ENCODE measurements at regions not wholly inside any gene's neighbourhood (a gene's known extent, or its start where the extent isn't known, plus 50 kb on each side); places are given as distances from the start of the nearest gene placed in this dataset.

- TF ChIP-seq EZH2 (IDR thresholded peaks at IDR 0.05; ENCODE audit: low read length, missing control alignments) (no peak), CTCF (conservative IDR thresholded peaks at IDR 0.05 in 1 of 2, IDR thresholded peaks at IDR 0.05 in 1 of 2; ENCODE audit: low read depth in 1 of 2, low read length in 2 of 2) (no peak)
These were observed 251.9 kb downstream of the EIPR1 start for GRCh38 chr2:3125761-3126130.

Data from fibroblast of lung (primary cell).